Astrocyte of the cerebellum (primary cell): ENCODE measurements at regions not wholly inside any gene's neighbourhood (a gene's known extent, or its start where the extent isn't known, plus 50 kb on each side); places are given as distances from the start of the nearest gene placed in this dataset.

Experiments used
- DNase-seq: peaks from one replicate; pipeline ENCODE4 v3.0.0-alpha.2; 2011; ENCODE audit warnings: low read depth
- H3K4me3 ChIP-seq: 2 replicates; pipeline ENCODE4 v1.5.1; 2011; ENCODE audit warnings: mild to moderate bottlenecking, low read depth, low read length, moderate library complexity
- in situ Hi-C: cut with HindIII; loops from 2 replicates; pipeline ENCODE4 v1.10.0; 2017; ENCODE audit warnings: low sequenced_read_pairs
- TF ChIP-seq, protein P1 (sequence below): IDR thresholded peaks from 2 replicates; pipeline ENCODE4 v1.5.1; 2012; ENCODE audit warnings: low read length, low read depth, moderate library complexity, mild to moderate bottlenecking; ENCODE audit errors: missing control alignments

DNA sequence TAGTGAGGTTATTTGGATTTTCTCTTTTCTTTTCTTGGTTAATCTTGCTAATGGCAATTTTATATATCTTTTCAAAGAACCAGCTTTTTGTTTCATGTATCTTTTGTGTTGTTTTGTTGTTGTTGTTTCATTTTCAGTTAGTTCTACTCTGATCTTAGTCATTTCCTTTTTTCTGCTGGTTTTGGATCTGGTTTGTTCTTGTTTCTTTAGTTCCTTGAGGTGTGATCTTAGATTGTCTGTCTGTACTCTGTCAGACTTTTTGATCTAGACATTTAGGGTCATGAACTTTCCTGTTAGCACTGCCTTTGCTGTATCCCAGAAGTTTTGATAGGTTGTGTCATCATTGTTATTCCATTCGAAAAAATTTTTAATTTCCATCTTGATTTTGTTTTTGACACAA is 399.7 kb downstream of the TLE1 start:
- no peak for DNase-seq
- H3K4me3 ChIP-seq, result no peak overlapping the region
- TF ChIP-seq, protein P1, sequence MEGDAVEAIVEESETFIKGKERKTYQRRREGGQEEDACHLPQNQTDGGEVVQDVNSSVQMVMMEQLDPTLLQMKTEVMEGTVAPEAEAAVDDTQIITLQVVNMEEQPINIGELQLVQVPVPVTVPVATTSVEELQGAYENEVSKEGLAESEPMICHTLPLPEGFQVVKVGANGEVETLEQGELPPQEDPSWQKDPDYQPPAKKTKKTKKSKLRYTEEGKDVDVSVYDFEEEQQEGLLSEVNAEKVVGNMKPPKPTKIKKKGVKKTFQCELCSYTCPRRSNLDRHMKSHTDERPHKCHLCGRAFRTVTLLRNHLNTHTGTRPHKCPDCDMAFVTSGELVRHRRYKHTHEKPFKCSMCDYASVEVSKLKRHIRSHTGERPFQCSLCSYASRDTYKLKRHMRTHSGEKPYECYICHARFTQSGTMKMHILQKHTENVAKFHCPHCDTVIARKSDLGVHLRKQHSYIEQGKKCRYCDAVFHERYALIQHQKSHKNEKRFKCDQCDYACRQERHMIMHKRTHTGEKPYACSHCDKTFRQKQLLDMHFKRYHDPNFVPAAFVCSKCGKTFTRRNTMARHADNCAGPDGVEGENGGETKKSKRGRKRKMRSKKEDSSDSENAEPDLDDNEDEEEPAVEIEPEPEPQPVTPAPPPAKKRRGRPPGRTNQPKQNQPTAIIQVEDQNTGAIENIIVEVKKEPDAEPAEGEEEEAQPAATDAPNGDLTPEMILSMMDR, result no peak
- in situ Hi-C loops, result no loop called here

DNA sequence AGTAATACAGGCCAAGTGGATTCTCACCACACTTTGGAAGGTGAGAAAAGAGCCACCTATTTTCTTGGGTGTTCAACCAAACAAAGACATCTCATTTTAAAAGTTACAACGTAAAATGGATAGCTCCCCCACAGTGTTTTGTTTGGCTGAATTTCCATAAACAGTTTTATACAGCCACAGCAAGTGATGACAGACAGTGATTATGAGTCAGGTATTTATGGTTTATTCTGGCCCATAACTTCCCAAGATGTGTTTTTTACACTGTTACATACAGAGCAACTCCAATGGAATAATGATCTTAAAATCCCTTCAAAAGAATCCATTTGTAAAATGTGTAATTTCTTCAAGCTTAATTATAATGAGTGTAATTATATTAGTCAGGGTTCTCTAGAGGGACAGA is 421.3 kb downstream of the TLE1 start:
- in situ Hi-C loops, result no loop called here
- H3K4me3 ChIP-seq, result no peak overlapping the region
- DNase-seq, result peak; percentile 22
- TF ChIP-seq, protein P1, result no peak

DNA sequence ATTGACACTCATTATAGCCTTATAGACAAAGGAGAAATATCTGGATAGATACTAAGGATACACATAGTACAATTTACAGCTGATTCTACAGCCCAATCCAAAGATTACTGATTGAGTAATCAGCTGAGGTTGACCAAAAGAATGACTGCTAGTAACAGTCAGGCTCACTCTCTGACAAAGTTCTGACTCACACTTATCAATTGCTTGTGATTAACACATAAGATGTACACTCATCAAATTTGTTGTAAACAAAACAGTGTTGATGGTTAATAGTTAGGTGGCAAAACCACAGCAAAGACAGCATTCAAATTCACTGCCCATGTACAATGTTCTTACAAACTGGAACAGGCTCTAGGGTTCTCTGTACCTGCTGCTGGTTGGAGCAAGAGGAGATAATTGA is 422.7 kb downstream of the TLE1 start:
- TF ChIP-seq, protein P1, result no peak
- DNase-seq, result no peak
- no peak overlapping the region for H3K4me3 ChIP-seq
- in situ Hi-C loops, result no loop called here

DNA sequence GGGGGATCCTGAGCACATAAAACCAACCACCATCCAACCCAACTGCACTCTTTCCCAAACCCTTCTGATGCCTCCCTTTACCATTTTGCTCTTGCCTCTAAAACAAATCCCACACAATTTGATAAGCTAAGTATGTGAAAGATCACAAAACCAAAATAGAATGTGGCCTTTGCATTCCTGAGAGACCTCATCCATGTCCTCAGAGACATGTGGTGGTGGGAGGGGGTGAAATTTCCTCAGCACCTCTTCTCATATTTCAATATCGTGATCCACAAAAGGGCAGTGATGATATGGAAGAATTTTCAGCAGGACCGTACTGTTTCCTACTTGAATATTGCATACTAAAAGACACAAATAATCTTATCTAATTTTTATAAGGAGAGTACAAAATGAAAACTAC is 423.3 kb downstream of the TLE1 start:
- in situ Hi-C loops, result no loop called here
- no peak overlapping the region for H3K4me3 ChIP-seq
- TF ChIP-seq, protein P1, result no peak
- no peak for DNase-seq

DNA sequence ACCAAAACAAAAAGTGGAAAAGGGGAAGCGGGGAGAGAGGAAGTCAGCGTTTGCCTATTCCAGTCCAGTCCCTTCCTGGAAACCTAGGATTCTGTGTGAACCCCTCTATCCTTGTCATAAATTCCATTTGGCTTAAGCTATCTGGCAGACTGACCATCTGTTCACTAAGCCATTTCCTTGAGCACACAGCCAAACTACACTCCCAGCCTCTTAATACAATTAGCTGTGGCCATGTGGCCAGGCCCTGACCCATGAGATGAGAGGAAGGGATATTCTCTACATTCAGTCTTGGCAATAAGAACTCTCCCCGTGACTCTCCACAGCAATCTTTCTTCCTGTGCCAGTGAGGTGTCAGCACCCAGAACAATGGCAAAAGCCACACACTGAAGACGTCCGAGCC is 424.8 kb downstream of the TLE1 start:
- TF ChIP-seq, protein P1, result no peak
- no peak overlapping the region for H3K4me3 ChIP-seq
- in situ Hi-C loops, result no loop called here
- peak; percentile 41 for DNase-seq

DNA sequence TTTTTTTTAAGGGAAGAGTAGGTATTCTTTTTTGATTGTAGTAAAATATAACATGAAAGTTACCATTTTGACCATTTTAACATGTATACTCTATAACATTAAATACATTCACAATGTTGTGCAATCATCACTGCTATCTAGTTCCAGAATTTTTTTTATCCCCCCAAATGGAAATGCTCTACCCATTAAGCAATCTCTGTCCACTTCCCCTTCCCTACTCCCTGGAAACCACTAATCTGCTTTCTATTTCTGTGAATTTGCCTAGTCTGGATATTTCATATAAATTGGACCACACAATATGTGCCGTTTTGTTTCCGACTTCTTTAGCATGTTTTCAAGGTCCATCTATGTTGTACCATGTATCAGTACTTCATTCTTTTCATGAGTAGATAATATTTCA is 429.5 kb downstream of the TLE1 start:
- TF ChIP-seq, protein P1, result no peak
- DNase-seq, result no peak
- H3K4me3 ChIP-seq, result no peak overlapping the region
- in situ Hi-C loops, result no loop called here

DNA sequence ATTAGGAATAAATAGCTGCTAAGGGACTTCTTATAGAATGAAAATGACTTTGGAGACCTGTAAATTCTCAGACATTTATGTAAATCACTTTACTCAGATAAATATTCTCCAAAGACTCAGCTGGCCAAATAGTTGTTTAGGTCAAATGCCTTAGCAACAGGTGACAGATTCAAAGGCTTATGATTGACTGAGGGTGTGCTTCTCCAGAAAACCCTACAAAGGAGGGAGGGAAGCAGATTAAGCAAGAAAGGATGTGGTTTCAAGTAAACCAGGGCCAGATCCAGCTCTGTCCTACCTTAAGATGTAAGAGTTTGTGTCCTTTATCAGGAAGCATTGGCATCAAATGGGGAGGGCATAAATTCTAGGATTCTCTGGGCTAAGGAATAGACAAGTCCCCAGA is 433.0 kb downstream of the TLE1 start:
- in situ Hi-C loops, result no loop called here
- DNase-seq, result no peak

More for the DNA sequence above, 433.0 kb downstream of the TLE1 start:
- H3K4me3 ChIP-seq, result no peak overlapping the region
- TF ChIP-seq, protein P1, result no peak
